Stimulated activated CD8-positive, alpha-beta memory T cell treated with anti-CD3 and anti-CD28 coated beads, Interleukin-7, amount 100 ng/mL, for 1 hour (primary cell): ENCODE measurements at regions not wholly inside any gene's neighbourhood (a gene's known extent, or its start where the extent isn't known, plus 50 kb on each side); places are given as distances from the start of the nearest gene placed in this dataset.

Source experiments
- DNase-seq, 2 donors: peaks; one replicate each; pipeline ENCODE4 v3.0.0-alpha.2; 2020; ENCODE audit warnings: low read depth in 2 of 2

DNA sequence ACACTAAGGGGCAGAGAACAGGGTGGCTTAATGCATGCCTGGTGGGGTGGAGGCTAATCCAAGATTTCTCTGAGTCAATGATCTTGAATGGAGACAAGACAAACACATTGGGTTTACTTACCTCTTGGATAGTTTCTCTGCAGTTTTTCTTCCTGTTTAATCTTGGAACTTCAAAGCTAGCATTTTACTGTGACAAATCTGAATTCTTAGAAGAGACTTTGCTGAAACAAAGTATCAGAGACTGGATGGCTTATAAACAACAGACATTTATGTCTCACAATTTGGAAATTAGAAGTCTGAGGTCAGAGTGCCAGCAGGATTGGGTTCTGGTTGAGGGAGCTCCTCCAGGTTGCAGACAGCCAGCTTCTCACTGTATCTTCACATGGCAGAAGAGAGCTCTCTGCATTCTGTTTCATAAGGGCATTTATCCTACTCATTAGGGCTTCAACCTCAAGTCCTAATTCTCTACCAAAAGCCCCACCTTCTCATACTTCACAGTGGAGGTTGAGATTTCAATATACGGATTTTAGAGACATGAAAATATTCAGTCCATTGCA is 921.8 kb downstream of the VRK1 start:
- DNase-seq, result no peak

DNA sequence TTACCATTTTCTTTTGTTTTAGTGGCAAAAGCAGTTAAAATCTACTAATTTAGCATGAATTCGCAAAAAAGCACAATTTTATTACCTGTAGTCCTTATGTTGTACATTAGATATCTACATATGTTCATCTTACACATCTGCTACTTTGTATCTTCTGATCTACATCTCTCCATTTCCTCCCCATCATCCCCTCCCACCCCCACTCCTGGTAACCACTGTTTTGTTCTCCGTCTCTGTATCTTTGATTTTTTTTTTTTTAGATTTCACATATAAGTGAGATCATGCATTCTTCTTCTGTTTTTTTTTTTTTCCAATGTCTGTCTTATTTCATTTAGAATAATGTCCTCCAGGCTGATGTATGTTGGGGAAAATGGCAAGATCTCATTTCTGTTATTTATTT is 922.7 kb downstream of the VRK1 start:
- DNase-seq, result no peak

DNA sequence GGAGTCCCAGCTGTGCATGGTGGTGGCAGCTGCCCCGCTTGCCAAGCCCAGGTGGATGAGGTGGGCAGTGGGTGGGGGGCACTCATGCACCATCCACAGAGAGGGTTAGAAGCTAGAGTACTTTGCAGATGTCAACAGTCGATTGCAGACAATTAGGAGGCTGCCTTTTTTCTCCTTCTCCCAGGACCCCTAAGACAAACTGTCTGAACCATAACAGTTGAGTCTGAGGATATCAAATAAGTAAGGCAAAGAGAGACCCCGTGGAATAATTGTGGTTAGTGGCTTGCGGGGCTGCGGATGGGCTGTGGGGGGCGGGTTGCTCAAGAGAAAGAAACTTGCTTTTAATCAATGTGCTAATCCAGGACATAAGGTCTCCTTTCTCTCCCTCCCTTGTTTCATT is 926.2 kb downstream of the VRK1 start:
- DNase-seq, result no peak

DNA sequence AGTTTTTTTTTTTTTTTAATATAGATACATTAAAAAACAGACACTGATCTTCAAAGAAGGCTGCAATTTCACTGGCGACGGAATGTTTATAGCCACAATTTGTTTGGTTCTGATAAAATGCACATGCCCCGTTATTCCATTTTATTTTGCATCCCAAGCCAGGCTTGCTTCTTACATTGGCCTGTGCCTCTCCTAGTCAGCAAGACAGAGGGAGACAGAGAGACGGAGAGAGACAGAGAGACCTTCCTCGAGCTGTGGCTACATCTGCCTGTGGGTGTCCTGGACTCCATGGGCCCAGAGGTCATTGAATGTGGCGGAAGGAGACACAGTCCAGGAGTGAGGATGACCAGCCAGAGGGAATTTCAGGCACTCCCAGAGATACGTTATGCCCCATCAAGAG is 926.6 kb downstream of the VRK1 start:
- DNase-seq, result no peak

DNA sequence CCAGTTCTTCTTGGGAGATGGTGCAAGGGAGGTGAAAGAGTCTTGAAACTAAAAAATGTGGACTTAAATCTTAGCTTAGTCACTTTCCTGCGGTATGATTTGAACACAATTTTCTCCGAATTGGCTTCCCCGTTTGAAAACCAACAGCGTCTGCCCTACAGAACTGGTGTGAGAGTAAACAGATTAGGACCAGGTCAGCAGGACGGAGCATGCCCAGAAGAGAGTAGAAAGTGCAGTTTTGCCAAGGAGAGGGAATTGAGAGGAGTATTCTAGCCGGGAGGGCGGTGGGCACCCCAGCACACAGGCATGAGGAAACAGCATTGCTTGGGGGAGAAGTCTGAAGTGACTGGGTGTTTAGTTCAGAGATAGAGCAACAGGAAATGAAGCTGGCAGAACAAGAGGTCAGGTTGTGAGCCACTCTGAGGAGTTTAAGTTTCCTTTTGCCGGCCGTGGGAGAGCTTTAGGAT is 927.1 kb downstream of the VRK1 start:
- DNase-seq, result no peak

DNA sequence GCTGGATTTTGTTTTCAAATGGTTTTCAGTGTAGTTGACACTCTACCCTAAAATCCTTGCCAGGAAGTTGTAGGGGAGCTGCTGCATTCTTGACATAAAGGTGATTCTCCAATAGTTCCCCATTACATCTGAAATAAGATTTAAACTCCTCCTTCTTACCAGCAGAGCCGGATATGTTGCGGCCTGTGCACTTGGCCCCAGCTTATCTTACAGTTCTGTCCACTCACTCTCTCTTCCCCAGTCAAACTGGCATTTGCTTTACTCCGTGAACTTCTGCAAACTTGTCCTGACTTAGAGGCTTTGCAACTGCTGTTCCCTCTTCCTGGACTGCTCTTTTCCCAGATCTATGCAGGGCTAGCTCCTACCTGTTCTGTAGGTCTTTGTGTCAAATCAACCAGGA is 929.5 kb downstream of the VRK1 start:
- DNase-seq, result no peak

DNA sequence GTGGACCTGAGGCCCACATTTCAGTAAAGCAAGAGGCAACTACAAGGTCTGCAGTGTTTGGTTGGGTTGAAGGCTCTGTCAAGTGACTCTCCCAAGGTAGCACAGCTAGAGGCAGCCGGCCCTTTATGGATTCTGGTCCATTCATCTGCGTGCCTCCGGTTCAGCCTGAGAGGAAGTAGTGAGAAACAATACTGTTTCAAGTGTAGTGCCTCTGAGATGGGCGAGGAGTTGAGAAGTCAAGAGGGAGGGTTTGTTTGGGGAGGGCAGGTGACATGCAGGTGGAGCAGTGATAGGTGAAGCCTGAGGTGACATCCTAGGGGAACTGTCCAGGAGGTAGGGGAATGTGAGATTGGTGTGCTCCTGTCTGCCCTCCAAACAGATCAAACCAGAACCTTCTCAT is 933.5 kb downstream of the VRK1 start:
- DNase-seq, result no peak

DNA sequence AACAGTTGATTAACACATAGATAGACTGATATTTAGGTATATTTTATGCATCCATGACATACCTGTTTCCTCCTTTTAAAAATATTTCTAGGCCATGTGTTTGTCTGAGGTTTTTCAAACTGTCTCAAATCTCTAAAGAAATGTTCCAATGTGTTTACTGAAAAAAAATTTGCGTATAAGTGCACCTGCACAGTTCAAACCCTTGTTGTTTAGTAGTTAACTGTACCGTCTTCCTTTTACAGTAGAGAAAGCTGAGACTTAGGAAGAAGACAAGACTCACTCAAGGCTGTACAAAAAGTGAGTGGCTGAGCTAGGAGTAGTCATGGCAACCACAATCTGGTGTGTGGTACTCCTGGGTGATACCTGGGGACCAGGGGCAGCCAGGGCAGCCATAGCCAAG is 934.6 kb downstream of the VRK1 start:
- no peak for DNase-seq

DNA sequence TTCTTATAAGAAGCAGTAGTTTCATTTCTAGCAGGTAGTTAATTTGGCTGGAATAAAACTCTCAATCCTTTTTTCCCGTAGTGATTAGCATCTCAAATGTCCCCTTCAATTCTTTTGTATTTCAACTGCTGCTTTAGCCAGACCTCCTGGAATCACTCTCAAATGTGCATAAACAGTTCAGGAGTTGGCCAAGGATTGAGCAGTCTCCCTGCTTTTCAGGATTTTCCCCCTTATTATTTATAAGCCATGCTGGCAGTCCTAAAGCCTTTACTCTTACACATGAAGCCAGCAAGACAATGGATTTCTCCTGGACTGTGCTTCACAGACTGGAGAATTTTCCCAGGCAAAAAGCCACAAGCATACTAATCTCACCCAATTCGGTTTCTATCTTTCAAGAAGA is 950.1 kb downstream of the VRK1 start:
- DNase-seq, result no peak

DNA sequence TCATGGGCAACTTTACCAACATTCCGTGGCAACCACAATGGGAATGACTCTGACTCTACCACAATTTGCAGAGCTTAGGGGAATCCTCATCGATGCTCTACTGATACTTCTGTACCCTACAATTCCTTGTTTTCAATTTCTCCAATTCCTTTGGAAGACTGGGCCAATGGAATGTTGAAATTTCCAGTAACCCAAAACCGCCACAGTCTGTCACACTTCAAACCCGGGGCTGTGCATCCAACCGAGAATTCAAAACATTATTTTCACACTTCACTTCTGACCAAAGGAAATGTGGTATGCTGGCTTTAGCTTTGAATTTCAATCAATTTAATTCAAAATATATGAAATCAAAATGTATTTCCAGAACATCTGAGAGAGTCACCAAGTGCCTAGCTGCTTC is 951.4 kb downstream of the VRK1 start:
- DNase-seq, result no peak

DNA sequence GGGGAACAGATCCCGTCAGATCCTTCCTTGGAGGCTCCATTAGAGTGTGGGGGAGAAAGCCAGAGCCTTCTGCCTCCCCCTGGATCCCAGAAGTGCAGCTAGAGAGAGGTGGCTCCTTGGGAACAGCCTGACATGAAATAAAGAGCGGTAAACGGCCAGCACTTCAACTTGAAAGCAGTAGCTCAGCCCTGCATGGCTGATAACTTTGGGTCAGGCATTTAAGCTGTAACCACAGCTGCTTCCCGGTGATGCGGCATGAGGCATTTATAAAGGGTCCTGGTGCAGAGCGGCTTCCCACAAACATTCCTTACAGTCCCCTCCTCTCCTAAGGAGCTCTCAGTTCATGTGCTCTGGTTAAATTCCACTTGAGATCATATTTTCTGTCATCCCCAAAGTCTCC is 960.3 kb downstream of the VRK1 start:
- no peak for DNase-seq

DNA sequence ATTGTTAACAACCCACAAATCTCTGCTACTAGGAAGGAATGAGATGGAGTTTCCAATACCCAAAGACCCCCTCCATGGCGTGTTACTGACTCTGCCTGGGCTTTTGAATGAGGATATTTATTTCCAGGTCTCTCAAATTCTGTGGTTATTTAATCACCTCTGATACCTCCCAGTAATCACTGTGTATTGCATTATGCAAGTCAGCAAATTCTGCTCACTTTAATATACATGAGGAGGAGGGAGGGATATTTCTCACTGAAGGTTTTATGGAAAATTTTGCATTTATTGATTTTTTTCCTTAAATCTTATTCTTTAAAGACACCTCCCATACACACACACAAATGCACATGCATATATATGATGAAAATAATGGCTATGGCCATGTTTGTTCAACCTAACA is 962.9 kb downstream of the VRK1 start:
- no peak for DNase-seq

DNA sequence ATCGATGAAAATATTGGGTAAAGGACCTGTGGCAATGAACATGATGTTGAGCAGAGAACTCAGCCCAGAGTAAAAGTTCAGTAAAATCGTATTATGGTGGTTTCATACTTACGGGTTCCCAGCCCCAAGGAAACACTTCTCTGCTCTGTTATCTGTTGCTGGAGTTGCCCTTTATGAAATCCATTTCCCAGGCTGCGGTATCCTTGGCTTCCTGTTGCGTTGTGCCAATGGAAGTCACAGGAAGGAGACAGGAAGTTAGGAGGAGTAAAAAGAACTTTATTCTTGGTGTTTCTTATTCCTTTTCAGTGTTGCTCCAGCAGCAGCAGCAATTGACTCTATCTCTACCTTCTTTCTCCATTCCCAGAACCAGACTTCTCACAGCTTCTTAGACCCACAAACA is 965.2 kb downstream of the VRK1 start:
- no peak for DNase-seq

DNA sequence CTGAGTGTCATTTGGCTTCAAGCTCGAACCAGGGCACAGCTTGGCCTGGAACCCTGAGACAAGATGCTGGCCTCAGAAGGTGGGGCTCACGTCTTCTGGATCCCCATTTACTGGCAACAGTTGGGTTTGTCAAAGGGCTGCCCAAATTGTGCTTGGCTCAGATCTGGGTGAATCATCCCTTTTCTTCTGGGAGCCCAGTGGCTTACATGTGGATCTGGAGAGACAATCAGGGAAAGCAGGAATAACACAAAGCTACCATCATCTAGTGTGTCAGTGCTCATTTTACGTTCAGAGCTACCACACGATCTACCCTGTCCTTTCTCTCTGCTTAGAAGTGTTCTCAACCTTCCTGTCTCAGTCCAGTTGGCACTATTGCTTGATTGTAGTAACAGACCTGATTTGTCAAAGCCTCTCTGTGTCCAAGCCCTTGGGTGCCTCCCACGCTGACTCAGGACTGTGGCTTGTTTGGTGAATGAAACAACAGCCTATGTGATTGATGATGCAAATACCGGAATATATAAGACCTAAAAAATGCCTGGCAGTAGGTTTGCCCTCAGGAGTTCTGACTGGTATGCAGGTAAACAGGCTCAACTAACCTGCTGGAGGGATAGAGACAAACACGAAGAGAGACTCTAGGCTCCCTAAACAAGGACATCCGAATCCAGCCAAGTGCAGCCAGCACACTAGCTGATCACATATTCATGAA is 974.3 kb downstream of the VRK1 start:
- no peak for DNase-seq

DNA sequence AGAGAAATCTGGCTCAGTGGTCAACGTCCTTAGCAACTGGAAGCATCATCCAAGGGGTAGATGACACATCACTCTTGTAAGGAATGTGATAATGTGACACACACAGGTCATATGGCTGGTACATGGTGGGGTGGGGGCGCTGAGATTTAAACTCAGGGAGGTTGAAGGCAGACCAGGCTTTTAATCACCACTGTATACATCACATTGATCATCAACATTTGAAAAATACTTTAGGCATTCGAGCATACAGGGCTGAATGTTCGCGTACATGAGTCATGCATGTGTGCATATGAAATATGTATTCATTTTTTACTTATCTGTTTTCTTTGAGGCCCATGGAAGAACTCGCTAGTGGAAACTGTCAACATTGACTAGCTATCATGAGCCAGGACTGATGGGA is 976.4 kb downstream of the VRK1 start:
- DNase-seq, result no peak

DNA sequence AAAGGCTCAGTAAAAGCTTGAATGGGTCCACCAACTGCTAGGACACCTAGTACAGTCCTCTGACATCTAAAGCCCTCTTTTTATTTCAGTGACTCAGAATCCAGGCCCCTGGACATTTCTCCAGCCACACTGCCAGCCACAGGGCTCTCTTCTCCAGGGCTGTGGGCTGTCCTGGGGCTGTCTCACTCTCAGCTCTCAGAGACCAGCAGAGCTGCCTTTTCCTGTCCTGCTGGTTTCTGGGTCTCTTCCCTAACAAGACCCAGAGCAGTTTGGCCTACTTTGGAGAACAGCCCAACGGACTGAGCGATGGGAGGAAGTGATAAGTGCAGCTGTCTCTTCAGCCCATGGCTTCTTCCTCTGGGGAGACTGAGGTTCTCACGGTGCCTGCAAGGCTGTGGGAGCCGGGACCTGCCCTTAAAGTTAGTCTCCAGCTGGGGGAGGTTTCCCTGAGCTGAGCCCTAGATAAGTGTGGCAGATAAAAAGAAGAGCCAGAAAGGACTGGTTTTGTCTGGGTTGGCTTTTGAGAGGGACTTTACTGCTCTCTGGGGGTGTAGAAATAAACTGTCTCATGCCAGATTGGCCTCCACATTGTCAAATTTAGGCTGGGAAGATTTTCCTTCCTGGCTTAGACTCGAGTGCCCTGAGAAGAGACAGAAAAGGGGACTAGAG is 979.8 kb downstream of the VRK1 start:
- no peak for DNase-seq

DNA sequence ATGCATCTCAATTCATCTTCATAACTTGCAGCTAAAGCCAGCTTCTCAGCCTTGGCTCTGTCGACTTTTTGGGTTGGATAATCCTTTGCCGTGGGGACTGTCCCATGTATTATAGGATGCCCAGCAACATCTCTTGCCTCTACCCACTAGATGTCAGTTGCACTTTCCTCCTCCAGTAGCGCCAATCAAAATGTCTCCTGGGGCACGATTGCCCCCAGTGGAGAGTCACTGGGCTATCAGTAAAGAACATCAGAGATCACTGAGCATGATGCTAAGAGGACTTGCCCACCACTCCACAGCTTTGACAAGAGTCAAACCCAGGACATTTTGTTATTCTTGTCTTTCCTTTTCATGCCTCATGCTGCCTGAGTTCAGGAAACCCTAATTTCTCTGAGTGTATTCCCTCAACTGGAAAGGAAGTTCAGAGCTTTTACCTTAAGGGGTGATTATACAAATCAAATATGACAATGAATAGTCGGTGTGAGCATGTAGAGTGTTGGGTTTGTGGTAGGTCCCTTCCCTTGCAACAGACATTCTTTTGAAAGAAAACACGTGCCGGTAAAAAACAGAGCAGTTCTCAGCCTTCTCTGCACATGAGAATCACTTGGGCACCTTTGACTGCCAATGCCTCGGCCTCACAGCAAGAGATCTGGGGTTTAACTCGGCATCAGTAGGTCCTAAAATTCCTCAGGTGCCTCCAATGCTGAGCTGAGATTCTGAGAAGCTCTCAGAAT is 980.6 kb downstream of the VRK1 start:
- DNase-seq, result no peak

DNA sequence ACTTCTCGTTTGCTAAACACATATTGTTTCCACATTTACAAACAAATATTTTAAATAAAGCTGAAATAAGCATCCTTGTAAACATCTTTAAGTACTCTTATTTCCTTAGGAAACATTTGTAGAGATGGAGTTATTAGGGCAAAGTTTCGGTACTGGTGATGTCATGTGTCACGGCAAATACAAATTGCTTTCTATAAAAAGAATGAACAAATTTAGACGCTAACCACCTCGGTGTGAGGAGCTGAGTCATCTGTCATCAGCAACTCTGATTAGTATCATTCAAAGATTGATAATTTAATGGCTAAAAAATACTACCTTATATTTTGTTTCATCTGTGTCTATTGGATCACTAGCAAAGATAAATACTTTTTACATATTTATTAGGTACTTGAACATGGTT is 982.0 kb downstream of the VRK1 start:
- DNase-seq, result no peak

DNA sequence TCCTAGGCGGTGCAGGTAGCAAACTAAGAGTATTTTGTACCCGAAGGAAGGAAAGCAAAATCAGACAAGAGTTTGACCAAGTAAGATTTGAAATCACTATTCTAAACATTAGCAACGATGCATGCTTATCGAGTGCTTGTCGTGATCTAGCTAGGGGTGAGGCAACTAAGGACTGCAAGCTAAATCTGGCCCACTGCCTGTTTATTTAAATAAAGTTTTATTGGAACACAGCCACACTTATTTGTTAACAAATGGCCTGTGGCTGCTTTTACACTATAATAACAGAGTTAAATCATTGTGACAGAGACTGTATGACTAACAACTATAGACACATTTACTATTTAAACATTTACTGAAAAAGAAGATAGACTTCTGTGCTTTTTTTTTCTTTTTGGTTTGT is 983.6 kb downstream of the VRK1 start:
- no peak for DNase-seq

DNA sequence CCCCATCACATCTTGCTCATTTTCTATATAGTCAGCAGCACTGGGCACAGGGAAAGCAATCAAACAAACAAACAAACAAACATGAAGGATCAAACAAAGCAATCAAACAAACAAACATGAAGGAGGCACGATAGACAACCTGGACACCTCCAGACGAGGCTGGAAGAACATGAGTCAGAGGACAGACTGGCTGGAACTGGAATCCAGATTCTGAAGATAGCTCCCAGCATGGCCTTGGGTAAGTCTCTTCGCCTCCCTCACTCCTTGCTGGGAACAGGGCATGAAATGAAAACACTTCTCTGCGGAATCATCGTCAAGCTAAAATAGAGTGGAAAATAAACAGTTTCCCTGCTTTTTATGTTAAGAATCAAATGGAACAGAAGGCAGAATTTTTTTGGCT is 984.8 kb downstream of the VRK1 start:
- DNase-seq, result no peak

DNA sequence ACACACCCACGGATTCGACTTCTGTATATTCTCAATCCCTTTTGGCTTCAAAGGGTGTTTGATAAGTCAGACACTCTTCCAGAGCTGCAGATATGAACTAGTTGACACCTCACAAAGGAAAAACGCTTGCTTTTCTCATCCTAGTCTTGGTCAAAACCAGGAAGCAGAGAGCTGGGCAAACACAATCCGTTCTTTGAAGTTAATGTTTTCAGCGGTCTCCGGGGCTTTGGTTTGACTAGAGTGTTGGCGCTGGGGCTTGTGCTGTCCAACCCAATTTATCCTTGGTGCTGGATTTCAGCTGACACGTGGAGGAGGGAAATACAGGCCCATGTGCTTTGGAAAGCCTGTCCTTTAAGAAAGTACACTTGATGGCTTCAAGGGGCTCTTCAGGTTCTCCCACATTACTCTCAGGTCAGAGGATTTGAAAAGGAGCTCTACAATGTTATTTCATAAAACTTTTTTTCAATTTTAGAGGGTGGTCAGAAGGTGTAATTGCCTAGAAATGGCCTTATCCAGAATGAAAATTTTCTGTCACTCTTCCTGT is 985.8 kb downstream of the VRK1 start:
- DNase-seq, result no peak

DNA sequence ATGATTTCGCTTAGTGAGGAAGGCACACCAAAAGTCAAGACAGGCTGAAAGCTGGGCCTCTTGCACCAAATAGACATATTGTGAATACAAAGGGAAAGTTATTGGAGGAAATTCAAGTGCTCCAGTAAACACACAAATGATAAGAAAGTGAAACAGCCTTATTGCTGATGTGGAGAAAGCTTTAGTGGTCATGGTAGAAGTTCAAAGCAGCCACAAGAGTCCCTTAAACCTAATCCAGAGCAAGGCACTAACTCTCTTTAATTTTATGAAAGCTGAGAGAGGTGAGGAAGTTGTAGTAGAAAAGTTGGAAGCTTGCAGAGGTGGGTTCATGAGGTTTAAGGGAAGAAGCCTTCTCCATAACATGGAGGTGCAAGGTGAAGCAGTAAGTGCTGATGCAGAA is 988.3 kb downstream of the VRK1 start:
- DNase-seq, result no peak

DNA sequence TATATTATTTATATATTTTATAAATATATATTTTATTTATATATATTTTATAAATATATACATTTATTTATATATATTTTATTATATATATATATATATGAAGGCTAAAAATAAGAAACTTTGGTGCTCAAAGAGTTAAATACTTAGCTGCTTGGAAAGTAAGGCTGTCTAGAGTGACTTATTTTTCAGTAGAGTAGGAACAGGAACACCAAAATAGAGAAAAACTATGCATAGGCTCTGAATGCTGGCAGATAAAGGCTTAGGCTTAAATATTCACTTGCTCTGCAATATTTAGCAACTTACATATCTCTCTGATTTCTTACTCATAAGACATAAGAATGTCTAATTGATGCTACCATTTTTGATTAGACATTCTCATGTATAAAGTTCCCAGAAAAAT is 991.2 kb downstream of the VRK1 start:
- no peak for DNase-seq
